ENCODE measurements at regions not wholly inside any gene's neighbourhood (a gene's known extent, or its start where the extent isn't known, plus 50 kb on each side); places are given as distances from the start of the nearest gene placed in this dataset.
"Not testable (repeated sequence)": the region's sequence is repeated elsewhere in the genome, so short reads cannot be mapped to it uniquely, and the experiment has no call there.

GRCh38 chrX:146907391-146908240 lies 93.1 kb upstream of the CXorf51A start:
- no peak overlapping the region for H3K4me3 ChIP-seq (ENCODE audit: low read depth, low read length)
- in situ Hi-C loops (cut with HindIII; ENCODE audit: low sequenced_read_pairs) = no loop called here
- peak; percentile 3 for DNase-seq (ENCODE audit: low read depth, low spot score)
- TF ChIP-seq CTCF (IDR thresholded peaks at IDR 0.05; ENCODE audit: low read depth, low read length) = no peak

- in situ Hi-C loops (cut with HindIII; ENCODE audit: low sequenced_read_pairs) = no loop called here
- TF ChIP-seq CTCF (IDR thresholded peaks at IDR 0.05; ENCODE audit: low read depth, low read length) = no peak
- DNase-seq (ENCODE audit: low read depth, low spot score) = no peak
- no peak overlapping the region for H3K4me3 ChIP-seq (ENCODE audit: low read depth, low read length)
Observed at GRCh38 chrX:146906166-146906565, 91.6 kb upstream of the CXorf51A start.

- DNase-seq (ENCODE audit: low read depth, low spot score) = no peak
- in situ Hi-C loops (cut with HindIII; ENCODE audit: low sequenced_read_pairs) = no loop called here
- no peak for TF ChIP-seq CTCF (IDR thresholded peaks at IDR 0.05; ENCODE audit: low read depth, low read length)
- H3K4me3 ChIP-seq (ENCODE audit: low read depth, low read length) = no peak overlapping the region
Observed at GRCh38 chrX:146887020-146887419, 72.5 kb upstream of the CXorf51A start.

- in situ Hi-C loops (cut with HindIII; ENCODE audit: low sequenced_read_pairs) = no loop called here
- no peak overlapping the region for H3K4me3 ChIP-seq (ENCODE audit: low read depth, low read length)
- TF ChIP-seq CTCF (IDR thresholded peaks at IDR 0.05; ENCODE audit: low read depth, low read length) = no peak
- no peak for DNase-seq (ENCODE audit: low read depth, low spot score)
Observed at GRCh38 chrX:146881521-146881920, 67.0 kb upstream of the CXorf51A start.

GRCh38 chrX:146866846-146867245 lies 52.3 kb upstream of the CXorf51A start:
- H3K4me3 ChIP-seq (ENCODE audit: low read depth, low read length); in situ Hi-C loops (cut with HindIII; ENCODE audit: low sequenced_read_pairs); DNase-seq (ENCODE audit: low read depth, low spot score): not testable (repeated sequence)

- DNase-seq (ENCODE audit: low read depth, low spot score); H3K4me3 ChIP-seq (ENCODE audit: low read depth, low read length); in situ Hi-C loops (cut with HindIII; ENCODE audit: low sequenced_read_pairs): not testable (repeated sequence)
Observed at GRCh38 chrX:146865734-146866133, 51.2 kb upstream of the CXorf51A start.
